ENCODE measurements at regions not wholly inside any gene's neighbourhood (a gene's known extent, or its start where the extent isn't known, plus 50 kb on each side); places are given as distances from the start of the nearest gene placed in this dataset.

GRCh38 chr12:92020983-92021665 lies 124.5 kb downstream of the BTG1 start:
- DNase-seq: no peak
- no peak overlapping the region for H3K4me3 ChIP-seq
- no peak for TF ChIP-seq CTCF (IDR thresholded peaks at IDR 0.05)
- intact Hi-C loops (cut with DNase I): no loop called here
- peak in 1 of 4 donors; percentile 35 for ATAC-seq
- no peaks in the 10 kb centered on the region for H3K9me3 ChIP-seq
- H3K36me3 ChIP-seq: no peaks in the 10 kb centered on the region
- H3K27ac ChIP-seq: no peak overlapping the region
- FAIRE-seq: no peak
- 19 to 25% methylated on average over 6 of the region's 6 CpGs for WGBS, 2 donors
- no peaks in the 10 kb centered on the region for H3K27me3 ChIP-seq
- H3K4me1 ChIP-seq: peaks cover 0 to 19% (median 12%) of the 10 kb centered on the region in 3 donors

- no peak for FAIRE-seq
- H3K4me1 ChIP-seq: peaks cover 0 to 19% (median 12%) of the 10 kb centered on the region in 3 donors
- no peak for TF ChIP-seq CTCF (IDR thresholded peaks at IDR 0.05)
- H3K36me3 ChIP-seq: no peaks in the 10 kb centered on the region
- no peak for DNase-seq
- intact Hi-C loops (cut with DNase I): no loop called here
- H3K9me3 ChIP-seq: no peaks in the 10 kb centered on the region
- H3K4me3 ChIP-seq: no peak overlapping the region
- no peaks in the 10 kb centered on the region for H3K27me3 ChIP-seq
- 63 to 75% methylated on average over 3 of the region's 3 CpGs for WGBS, 2 donors
- no peak for ATAC-seq
- no peak overlapping the region for H3K27ac ChIP-seq
Measured at GRCh38 chr12:92019491-92020277, 126.0 kb downstream of the BTG1 start.

- intact Hi-C loops (cut with DNase I): no loop called here
- no peak overlapping the region for H3K4me3 ChIP-seq
- DNase-seq (no peak), ATAC-seq (no peak), FAIRE-seq (no peak)
- H3K36me3 ChIP-seq: no peaks in the 10 kb centered on the region
- 98 to 100% methylated on average over 1 of the region's 1 CpG for WGBS, 2 donors
- no peaks in the 10 kb centered on the region for H3K9me3 ChIP-seq
- no peak overlapping the region for H3K27ac ChIP-seq
- H3K27me3 ChIP-seq: no peaks in the 10 kb centered on the region
- TF ChIP-seq CTCF (IDR thresholded peaks at IDR 0.05): no peak
- H3K4me1 ChIP-seq: no peaks in the 10 kb centered on the region
Measured at GRCh38 chr12:92012691-92013090, 133.0 kb downstream of the BTG1 start.

GRCh38 chr12:92010853-92011701 lies 134.6 kb downstream of the BTG1 start:
- intact Hi-C loops (cut with DNase I): no loop called here
- Histone ChIP-seq H3K4me3 (no peak overlapping the region), H3K36me3 (no peaks in the 10 kb centered on the region), H3K9me3 (no peaks in the 10 kb centered on the region), H3K4me1 (no peaks in the 10 kb centered on the region), H3K27ac (no peak overlapping the region), H3K27me3 (no peaks in the 10 kb centered on the region)
- DNase-seq (no peak), FAIRE-seq (no peak), ATAC-seq (no peak)
- no peak for TF ChIP-seq CTCF (IDR thresholded peaks at IDR 0.05)
- WGBS, 2 donors: 71 to 84% methylated on average over 10 of the region's 10 CpGs

Data from pancreas (tissue), 10 donors.